ENCODE measurements at regions not wholly inside any gene's neighbourhood (a gene's known extent, or its start where the extent isn't known, plus 50 kb on each side); places are given as distances from the start of the nearest gene placed in this dataset.

DNA sequence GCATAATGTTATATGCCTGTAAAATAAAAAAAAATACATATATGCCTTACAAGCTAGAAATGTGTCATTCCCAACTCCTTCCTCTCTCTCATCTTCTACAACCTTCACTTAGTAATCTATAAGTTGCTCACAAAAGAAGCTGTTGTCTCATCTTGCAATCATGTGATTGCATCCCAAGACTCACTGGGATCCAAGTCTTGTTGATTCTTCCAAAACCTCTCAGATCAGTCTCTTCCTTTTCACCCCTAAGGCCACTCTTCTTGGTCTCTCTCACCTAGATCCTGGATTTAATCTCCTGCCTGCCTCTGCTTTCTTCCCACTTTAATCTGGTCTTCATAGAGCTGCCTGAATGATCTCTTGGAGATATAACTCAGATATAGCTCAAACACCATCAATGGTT, 261.1 kb upstream of the NR4A3 start:
- Histone ChIP-seq H3K4me1 (ENCODE audit: insufficient read depth, low read length, poor library complexity, severe bottlenecking) (no peaks in the 10 kb centered on the region), H3K27me3 (replicated peaks; ENCODE audit: insufficient read depth, low read depth, low read length, poor library complexity) (no peaks in the 10 kb centered on the region), H3K36me3 (ENCODE audit: insufficient read depth, low read length, poor library complexity, severe bottlenecking) (no peaks in the 10 kb centered on the region), H3K27ac (ENCODE audit: low read depth, low read length, poor library complexity, severe bottlenecking) (no peak overlapping the region), H3K9me3 (ENCODE audit: low read depth, low read length, poor library complexity, severe bottlenecking) (peaks cover 6% of the 10 kb centered on the region), H3K4me3 (ENCODE audit: low read depth, low read length, poor library complexity, severe bottlenecking) (no peak overlapping the region)
- intact Hi-C loops (cut with micrococcal nuclease; ENCODE audit: unreplicated experiment) = no loop called here
- no TSS peak for BruUV-seq (replicated peaks)
- POLR2A ChIA-PET (ENCODE audit: low non-redundant PET) = no interaction called here
- no peak for DNase-seq (ENCODE audit: low spot score)
- TF ChIP-seq EZH2 (IDR thresholded peaks at IDR 0.05; ENCODE audit: borderline replicate concordance, low read depth, low read length, poor library complexity, severe bottlenecking) = no peak
- no peak for TF ChIP-seq CTCF (conservative IDR thresholded peaks at IDR 0.05; ENCODE audit: low read depth, low read length)
- CTCF ChIA-PET = no interaction called here

GRCh38 chr9:99561509-99561917, 260.2 kb upstream of the NR4A3 start:
- Histone ChIP-seq H3K4me1 (ENCODE audit: insufficient read depth, low read length, poor library complexity, severe bottlenecking) (no peaks in the 10 kb centered on the region), H3K4me3 (ENCODE audit: low read depth, low read length, poor library complexity, severe bottlenecking) (no peak overlapping the region), H3K27ac (ENCODE audit: low read depth, low read length, poor library complexity, severe bottlenecking) (no peak overlapping the region), H3K9me3 (ENCODE audit: low read depth, low read length, poor library complexity, severe bottlenecking) (peaks cover 6% of the 10 kb centered on the region), H3K36me3 (ENCODE audit: insufficient read depth, low read length, poor library complexity, severe bottlenecking) (no peaks in the 10 kb centered on the region), H3K27me3 (replicated peaks; ENCODE audit: insufficient read depth, low read depth, low read length, poor library complexity) (no peaks in the 10 kb centered on the region)
- ChIA-PET POLR2A (ENCODE audit: low non-redundant PET) (no interaction called here), CTCF (no interaction called here)
- intact Hi-C loops (cut with micrococcal nuclease; ENCODE audit: unreplicated experiment) = no loop called here
- BruUV-seq (replicated peaks) = no TSS peak
- DNase-seq (ENCODE audit: low spot score) = peak; percentile 64
- TF ChIP-seq EZH2 (IDR thresholded peaks at IDR 0.05; ENCODE audit: borderline replicate concordance, low read depth, low read length, poor library complexity, severe bottlenecking) (no peak), CTCF (conservative IDR thresholded peaks at IDR 0.05; ENCODE audit: low read depth, low read length) (no peak)

GRCh38 chr9:99561961-99562565, 259.6 kb upstream of the NR4A3 start:
- no peak for DNase-seq (ENCODE audit: low spot score)
- Histone ChIP-seq H3K4me1 (ENCODE audit: insufficient read depth, low read length, poor library complexity, severe bottlenecking) (no peaks in the 10 kb centered on the region), H3K36me3 (ENCODE audit: insufficient read depth, low read length, poor library complexity, severe bottlenecking) (no peaks in the 10 kb centered on the region), H3K27me3 (replicated peaks; ENCODE audit: insufficient read depth, low read depth, low read length, poor library complexity) (no peaks in the 10 kb centered on the region), H3K9me3 (ENCODE audit: low read depth, low read length, poor library complexity, severe bottlenecking) (peaks cover 6% of the 10 kb centered on the region), H3K4me3 (ENCODE audit: low read depth, low read length, poor library complexity, severe bottlenecking) (no peak overlapping the region), H3K27ac (ENCODE audit: low read depth, low read length, poor library complexity, severe bottlenecking) (no peak overlapping the region)
- no TSS peak for BruUV-seq (replicated peaks)
- POLR2A ChIA-PET (ENCODE audit: low non-redundant PET) = no interaction called here
- CTCF ChIA-PET = no interaction called here
- TF ChIP-seq EZH2 (IDR thresholded peaks at IDR 0.05; ENCODE audit: borderline replicate concordance, low read depth, low read length, poor library complexity, severe bottlenecking) (no peak), CTCF (conservative IDR thresholded peaks at IDR 0.05; ENCODE audit: low read depth, low read length) (no peak)
- intact Hi-C loops (cut with micrococcal nuclease; ENCODE audit: unreplicated experiment) = no loop called here

Data from A673 (cell line).